AG09309 (cell line): ENCODE measurements at regions not wholly inside any gene's neighbourhood (a gene's known extent, or its start where the extent isn't known, plus 50 kb on each side); places are given as distances from the start of the nearest gene placed in this dataset.

Experiments used
- DNase-seq: peaks from one replicate; pipeline ENCODE4 v3.0.0-alpha.2; 2010; ENCODE audit warnings: low read depth
- H3K4me3 ChIP-seq: 2 replicates; pipeline ENCODE4 v1.5.1; 2011; ENCODE audit warnings: mild to moderate bottlenecking, low read depth, low read length, moderate library complexity; ENCODE audit not compliant: control insufficient read depth
- CTCF ChIP-seq: IDR thresholded peaks from 2 replicates; pipeline ENCODE4 v1.5.1; 2011; ENCODE audit warnings: mild to moderate bottlenecking, low read depth, low read length, inconsistent platforms; ENCODE audit not compliant: insufficient read depth, control insufficient read depth; ENCODE audit errors: missing control alignments

DNA sequence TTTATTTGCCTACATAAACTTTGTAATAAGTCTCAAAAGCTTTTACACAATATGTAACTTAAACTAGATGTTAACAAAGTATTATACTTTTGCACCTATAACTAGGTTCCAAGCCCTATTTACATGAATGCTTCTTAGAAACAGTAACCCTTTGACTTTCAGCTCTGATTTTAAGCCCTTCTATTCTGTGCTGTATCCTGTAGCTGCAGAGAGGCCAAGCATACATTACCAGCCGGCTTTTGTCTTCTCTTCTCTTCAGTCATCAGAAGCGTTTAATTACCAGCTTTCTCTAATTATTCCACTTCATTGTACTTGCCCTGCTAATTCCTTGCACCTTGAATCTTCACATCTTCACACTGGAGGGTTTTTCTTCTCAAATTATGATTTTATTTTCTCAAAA, 403.1 kb downstream of the PDGFC start:
- TF ChIP-seq CTCF, result no peak
- H3K4me3 ChIP-seq, result no peak overlapping the region
- DNase-seq, result no peak

DNA sequence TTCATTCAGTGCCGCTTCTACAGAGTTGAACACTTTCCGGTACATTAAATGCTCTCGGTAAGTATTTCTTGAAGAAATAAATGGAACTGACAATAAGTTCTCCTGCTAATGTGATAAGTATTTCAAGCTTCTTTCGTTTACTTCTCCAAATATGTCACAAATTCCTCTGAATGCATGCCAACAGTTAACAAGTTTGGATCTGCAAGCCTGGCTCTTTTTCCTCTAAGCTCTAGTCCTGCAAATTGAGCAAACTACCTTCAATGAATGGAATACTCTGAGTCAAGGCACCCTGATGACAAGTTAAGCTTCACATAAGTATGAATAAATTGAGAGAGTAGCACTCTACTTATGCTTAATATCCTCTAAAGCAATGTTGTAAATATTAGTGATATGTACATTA, 403.6 kb downstream of the PDGFC start:
- no peak overlapping the region for H3K4me3 ChIP-seq
- TF ChIP-seq CTCF, result no peak
- no peak for DNase-seq

DNA sequence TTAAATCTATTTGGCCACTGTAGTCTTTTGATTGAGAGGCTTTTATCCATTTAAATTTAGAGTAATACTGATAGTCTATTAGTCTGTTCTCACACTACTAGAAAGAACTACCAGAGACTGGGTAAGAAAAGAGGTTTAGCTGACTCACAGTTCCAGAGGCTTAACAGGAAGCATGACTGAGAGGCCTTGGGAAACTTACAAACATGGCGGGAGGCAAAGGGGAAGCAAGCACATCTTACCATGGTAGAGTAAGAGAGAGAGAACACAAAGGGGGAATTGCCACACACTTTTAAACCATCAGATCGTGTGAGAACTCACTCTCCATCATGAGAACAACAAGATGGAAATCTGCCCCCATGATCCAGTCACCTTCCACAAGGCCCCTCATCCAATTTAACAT, 410.9 kb downstream of the PDGFC start:
- no peak for DNase-seq
- H3K4me3 ChIP-seq, result no peak overlapping the region
- TF ChIP-seq CTCF, result no peak

GRCh38 chr4:156559346-156559745, 412.3 kb downstream of the PDGFC start:
- DNase-seq, result no peak
- no peak for TF ChIP-seq CTCF
- no peak overlapping the region for H3K4me3 ChIP-seq

DNA sequence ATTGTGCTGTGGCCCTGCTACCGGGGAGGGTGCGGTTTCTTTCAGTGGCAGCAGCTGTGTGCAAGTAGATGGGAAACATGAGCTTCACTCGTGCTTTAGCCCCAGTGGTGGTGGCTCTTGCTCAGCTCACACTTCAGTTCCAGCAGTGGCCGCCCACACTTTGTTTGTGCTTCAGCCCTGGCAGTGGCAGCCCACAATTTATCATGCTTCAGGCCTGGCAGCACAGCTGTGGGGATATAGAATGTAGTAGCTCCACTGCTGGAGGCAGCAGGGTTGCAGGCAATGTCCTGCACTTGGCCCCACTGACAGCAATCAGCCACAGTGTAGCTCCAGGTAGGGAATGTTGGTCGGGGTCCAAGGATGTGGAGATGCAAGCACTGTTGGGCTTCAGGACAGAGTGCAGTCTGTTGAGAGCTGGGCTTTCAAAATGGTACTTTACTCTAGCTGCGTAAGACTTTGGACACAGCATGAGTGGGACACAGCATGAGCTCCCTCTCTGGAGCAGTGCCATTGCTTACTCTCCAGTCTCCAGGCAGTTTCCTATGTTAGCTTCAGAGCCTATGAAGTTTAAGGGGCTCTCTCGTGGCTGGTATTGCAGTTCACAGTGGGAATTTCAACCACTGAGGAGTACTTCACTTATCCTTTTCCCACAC, 413.1 kb downstream of the PDGFC start:
- TF ChIP-seq CTCF, result no peak
- no peak overlapping the region for H3K4me3 ChIP-seq
- DNase-seq, result no peak

DNA sequence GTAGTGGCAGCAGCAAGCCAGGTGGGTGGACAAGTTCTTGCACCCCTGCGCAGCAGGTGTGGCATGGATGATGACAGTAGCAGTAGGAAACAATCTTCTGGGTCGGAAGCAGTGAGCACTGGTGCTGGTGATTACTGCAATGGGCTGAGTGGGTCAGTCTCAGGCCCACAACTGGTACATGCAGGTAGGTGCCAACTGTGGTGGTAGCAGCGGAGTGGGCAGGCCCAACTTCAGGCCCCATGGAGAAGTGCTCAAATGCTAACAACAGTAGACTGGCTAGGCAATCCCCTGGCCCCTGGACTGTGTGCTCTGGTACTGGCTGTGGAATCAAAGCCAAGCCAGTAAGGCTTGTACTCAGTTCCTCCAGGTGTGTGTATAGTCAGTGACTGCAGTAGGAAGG, 413.7 kb downstream of the PDGFC start:
- no peak overlapping the region for H3K4me3 ChIP-seq
- no peak for DNase-seq
- no peak for TF ChIP-seq CTCF

- no peak for TF ChIP-seq CTCF
- no peak for DNase-seq
- no peak overlapping the region for H3K4me3 ChIP-seq
Observed at GRCh38 chr4:156556336-156556735, 415.3 kb downstream of the PDGFC start.
